ENCODE measurements at regions not wholly inside any gene's neighbourhood (a gene's known extent, or its start where the extent isn't known, plus 50 kb on each side); places are given as distances from the start of the nearest gene placed in this dataset.
"Not testable (repeated sequence)": the region's sequence is repeated elsewhere in the genome, so short reads cannot be mapped to it uniquely, and the experiment has no call there.

GRCh38 chr7:152541892-152542291 lies 106.1 kb upstream of the KMT2C start:
- intact Hi-C loops (cut with DNase I; ENCODE audit: low total_unique reads) = no loop called here
- H3K4me1 ChIP-seq = no peaks in the 10 kb centered on the region
- no peak for DNase-seq
- no peaks in the 10 kb centered on the region for H3K9me3 ChIP-seq
- H3K27me3 ChIP-seq = no peaks in the 10 kb centered on the region
- no peak overlapping the region for H3K4me3 ChIP-seq
- 97 to 100% methylated on average over 5 of the region's 5 CpGs for WGBS, 2 donors (ENCODE audit: low coverage in 1 of 2)
- in situ Hi-C loops (cut with MboI; ENCODE audit: low pct_ligation_motif_present in 1 of 4, low pct_unique_long_range_greater_than_20kb in 1 of 4, low sequenced_read_pairs in 3 of 4) = no loop called here
- H3K36me3 ChIP-seq = no peaks in the 10 kb centered on the region
- no peak overlapping the region for H3K27ac ChIP-seq
- no peak for TF ChIP-seq POLR2AphosphoS5 (IDR thresholded peaks at IDR 0.05)
- no peak for TF ChIP-seq EP300 (IDR thresholded peaks at IDR 0.05; ENCODE audit: low read depth)
- no peak for TF ChIP-seq POLR2A (IDR thresholded peaks at IDR 0.05)
- TF ChIP-seq, protein P1, sequence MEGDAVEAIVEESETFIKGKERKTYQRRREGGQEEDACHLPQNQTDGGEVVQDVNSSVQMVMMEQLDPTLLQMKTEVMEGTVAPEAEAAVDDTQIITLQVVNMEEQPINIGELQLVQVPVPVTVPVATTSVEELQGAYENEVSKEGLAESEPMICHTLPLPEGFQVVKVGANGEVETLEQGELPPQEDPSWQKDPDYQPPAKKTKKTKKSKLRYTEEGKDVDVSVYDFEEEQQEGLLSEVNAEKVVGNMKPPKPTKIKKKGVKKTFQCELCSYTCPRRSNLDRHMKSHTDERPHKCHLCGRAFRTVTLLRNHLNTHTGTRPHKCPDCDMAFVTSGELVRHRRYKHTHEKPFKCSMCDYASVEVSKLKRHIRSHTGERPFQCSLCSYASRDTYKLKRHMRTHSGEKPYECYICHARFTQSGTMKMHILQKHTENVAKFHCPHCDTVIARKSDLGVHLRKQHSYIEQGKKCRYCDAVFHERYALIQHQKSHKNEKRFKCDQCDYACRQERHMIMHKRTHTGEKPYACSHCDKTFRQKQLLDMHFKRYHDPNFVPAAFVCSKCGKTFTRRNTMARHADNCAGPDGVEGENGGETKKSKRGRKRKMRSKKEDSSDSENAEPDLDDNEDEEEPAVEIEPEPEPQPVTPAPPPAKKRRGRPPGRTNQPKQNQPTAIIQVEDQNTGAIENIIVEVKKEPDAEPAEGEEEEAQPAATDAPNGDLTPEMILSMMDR (IDR thresholded peaks at IDR 0.05) = no peak

GRCh38 chr7:152539190-152539495 lies 103.3 kb upstream of the KMT2C start:
- in situ Hi-C loops (cut with MboI; ENCODE audit: low pct_ligation_motif_present in 1 of 4, low pct_unique_long_range_greater_than_20kb in 1 of 4, low sequenced_read_pairs in 3 of 4); H3K36me3 ChIP-seq; H3K27me3 ChIP-seq; DNase-seq; H3K4me3 ChIP-seq; H3K27ac ChIP-seq; H3K9me3 ChIP-seq; intact Hi-C loops (cut with DNase I; ENCODE audit: low total_unique reads); H3K4me1 ChIP-seq: not testable (repeated sequence)
- WGBS, 2 donors (ENCODE audit: low coverage in 1 of 2) = 92 to 100% methylated on average over 5 to 17 of the region's 17 CpGs

DNA sequence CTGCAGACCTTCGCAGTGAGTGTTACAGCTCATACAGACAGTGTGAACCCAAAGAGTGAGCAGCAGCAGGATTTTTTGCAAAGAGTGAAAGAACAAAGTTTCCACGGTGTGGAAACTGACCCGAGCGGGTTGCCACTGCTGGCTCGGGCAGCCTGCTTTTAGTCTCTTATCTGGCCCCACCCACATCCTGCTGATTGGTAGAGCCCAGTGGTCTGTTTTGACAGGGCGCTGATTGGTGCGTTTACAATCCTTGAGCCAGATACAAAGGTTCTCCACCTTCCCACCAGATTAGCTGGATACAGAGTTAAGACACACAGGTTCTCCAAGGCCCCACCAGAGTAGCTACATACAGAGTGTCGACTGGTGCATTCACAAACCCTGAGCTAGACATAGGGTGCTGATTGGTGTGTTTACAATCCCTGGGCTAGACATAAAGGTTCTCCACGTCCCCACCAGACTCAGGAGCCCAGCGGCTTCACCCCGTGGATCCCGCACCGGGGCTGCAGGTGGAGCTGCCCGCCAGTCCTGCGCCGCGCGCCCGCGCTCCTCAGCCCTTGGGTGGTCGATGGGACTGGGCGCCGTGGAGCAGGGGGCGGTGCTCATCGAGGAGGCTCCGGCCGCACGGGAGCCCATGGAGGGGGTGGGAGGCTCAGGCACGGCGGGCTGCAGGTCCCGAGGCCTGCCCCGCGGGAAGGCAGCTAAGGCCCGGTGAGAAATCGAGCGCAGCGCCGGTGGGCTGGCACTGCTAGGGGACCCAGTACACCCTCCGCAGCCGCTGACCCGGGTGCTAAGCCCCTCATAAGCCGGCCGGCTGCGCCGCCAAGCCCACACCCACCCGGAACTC lies 102.8 kb upstream of the KMT2C start:
- H3K27me3 ChIP-seq; H3K9me3 ChIP-seq; H3K4me3 ChIP-seq; intact Hi-C loops (cut with DNase I; ENCODE audit: low total_unique reads); H3K4me1 ChIP-seq; H3K27ac ChIP-seq; DNase-seq; H3K36me3 ChIP-seq; in situ Hi-C loops (cut with MboI; ENCODE audit: low pct_ligation_motif_present in 1 of 4, low pct_unique_long_range_greater_than_20kb in 1 of 4, low sequenced_read_pairs in 3 of 4): not testable (repeated sequence)
- 92% methylated on average over 38 of the region's 46 CpGs; no CpG with 5 or more reads in 1 of the 2 donors for WGBS, 2 donors (ENCODE audit: low coverage in 1 of 2)

DNA sequence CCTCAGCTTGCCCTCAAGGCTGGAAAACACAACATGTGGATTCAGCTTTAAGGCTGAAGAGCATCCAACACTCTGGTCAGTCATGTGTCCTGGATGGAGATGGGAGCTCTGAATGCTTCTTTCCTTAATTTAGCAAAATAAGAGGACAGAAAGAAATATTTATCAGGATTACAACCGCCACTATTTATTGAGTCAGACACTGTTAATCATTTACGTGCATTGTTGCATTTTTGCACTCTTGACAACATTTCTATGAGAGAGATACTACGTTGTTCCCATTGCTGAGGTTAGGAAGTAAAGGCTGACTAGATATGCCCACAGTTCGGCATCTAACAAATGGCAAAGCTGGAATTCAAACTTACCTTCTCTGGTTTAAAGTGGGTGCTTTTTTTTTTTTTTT lies 101.8 kb upstream of the KMT2C start:
- H3K27ac ChIP-seq = no peak overlapping the region
- TF ChIP-seq, protein P1 (IDR thresholded peaks at IDR 0.05) = no peak
- TF ChIP-seq EP300 (IDR thresholded peaks at IDR 0.05; ENCODE audit: low read depth) (no peak), POLR2AphosphoS5 (IDR thresholded peaks at IDR 0.05) (no peak), POLR2A (IDR thresholded peaks at IDR 0.05) (no peak)
- no peaks in the 10 kb centered on the region for H3K9me3 ChIP-seq
- 53 to 56% methylated on average over 4 of the region's 4 CpGs for WGBS, 2 donors (ENCODE audit: low coverage in 1 of 2)
- no peak for DNase-seq
- H3K4me3 ChIP-seq = no peak overlapping the region
- in situ Hi-C loops (cut with MboI; ENCODE audit: low pct_ligation_motif_present in 1 of 4, low pct_unique_long_range_greater_than_20kb in 1 of 4, low sequenced_read_pairs in 3 of 4) (no loop called here), intact Hi-C loops (cut with DNase I; ENCODE audit: low total_unique reads) (no loop called here)
- no peaks in the 10 kb centered on the region for H3K27me3 ChIP-seq
- no peaks in the 10 kb centered on the region for H3K36me3 ChIP-seq
- H3K4me1 ChIP-seq = no peaks in the 10 kb centered on the region

DNA sequence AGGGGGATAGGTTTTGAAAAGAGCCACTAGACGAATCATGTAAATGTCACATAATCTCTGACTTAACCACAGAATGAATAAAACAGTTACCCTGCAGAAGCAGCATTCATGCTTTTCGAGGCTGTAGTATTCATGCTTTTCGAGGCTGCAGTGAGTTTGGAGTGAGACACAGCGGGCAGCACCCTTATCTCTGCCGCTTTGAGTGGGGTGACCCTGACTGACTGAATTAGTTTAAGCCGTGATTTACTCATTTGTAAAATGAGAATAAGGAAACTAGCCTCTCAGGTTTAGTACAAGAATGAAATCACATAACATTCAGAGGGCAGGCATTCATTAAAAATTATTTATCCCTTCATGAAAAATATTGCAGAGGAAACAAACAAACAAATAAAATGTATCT lies 92.8 kb upstream of the KMT2C start:
- 62 to 76% methylated on average over 5 to 6 of the region's 6 CpGs for WGBS, 2 donors (ENCODE audit: low coverage in 1 of 2)
- Histone ChIP-seq H3K4me3 (no peak overlapping the region), H3K4me1 (no peaks in the 10 kb centered on the region), H3K9me3 (no peaks in the 10 kb centered on the region), H3K27me3 (no peaks in the 10 kb centered on the region), H3K36me3 (no peaks in the 10 kb centered on the region), H3K27ac (no peak overlapping the region)
- TF ChIP-seq EP300 (IDR thresholded peaks at IDR 0.05; ENCODE audit: low read depth) (no peak), POLR2AphosphoS5 (IDR thresholded peaks at IDR 0.05) (no peak), POLR2A (IDR thresholded peaks at IDR 0.05) (no peak)
- TF ChIP-seq, protein P1 (IDR thresholded peaks at IDR 0.05) = no peak
- intact Hi-C loops (cut with DNase I; ENCODE audit: low total_unique reads) = no loop called here
- no peak for DNase-seq
- in situ Hi-C loops (cut with MboI; ENCODE audit: low pct_ligation_motif_present in 1 of 4, low pct_unique_long_range_greater_than_20kb in 1 of 4, low sequenced_read_pairs in 3 of 4) = no loop called here

Measured in transverse colon (tissue), 4 donors.